Liver (tissue), 7 donors: ENCODE measurements at regions not wholly inside any gene's neighbourhood (a gene's known extent, or its start where the extent isn't known, plus 50 kb on each side); places are given as distances from the start of the nearest gene placed in this dataset.

Source experiments
- DNase-seq: peaks from one replicate; pipeline ENCODE4 v3.0.0-alpha.2; 2017; ENCODE audit warnings: low spot score
- H3K27ac ChIP-seq, 2 donors: one replicate each; pipeline ENCODE4 v1.7.0; 2013; ENCODE audit warnings: inconsistent platforms in 2 of 2, low read length in 2 of 2, control low read depth in 1 of 2, low read depth in 1 of 2, mild to moderate bottlenecking in 1 of 2
- H3K27me3 ChIP-seq, 4 donors: one replicate each; pipeline versions ENCODE4 v1.6.1 to v1.7.0; 2013; ENCODE audit warnings: low read length in 3 of 4, inconsistent platforms in 1 of 4, mild to moderate bottlenecking in 1 of 4, moderate library complexity in 1 of 4; ENCODE audit not compliant: control insufficient read depth in 4 of 4, insufficient read depth in 4 of 4
- H3K36me3 ChIP-seq, 4 donors: one replicate each; pipeline versions ENCODE4 v1.6.1 to v1.7.0; 2013; ENCODE audit warnings: low read length in 3 of 4, mild to moderate bottlenecking in 3 of 4, low read depth in 1 of 4, moderate library complexity in 1 of 4; ENCODE audit not compliant: control insufficient read depth in 4 of 4, insufficient read depth in 3 of 4
- H3K4me1 ChIP-seq, 4 donors: one replicate each; pipeline versions ENCODE4 v1.6.1 to v1.7.0; 2013; ENCODE audit warnings: low read length in 3 of 4, mild to moderate bottlenecking in 3 of 4, moderate library complexity in 1 of 4; ENCODE audit not compliant: control insufficient read depth in 4 of 4, insufficient read depth in 4 of 4
- H3K4me3 ChIP-seq, 3 donors: one replicate each; pipeline versions ENCODE4 v1.6.1 to v1.7.0; 2013; ENCODE audit warnings: low read length in 3 of 3, control low read depth in 1 of 3, low read depth in 1 of 3, mild to moderate bottlenecking in 1 of 3
- H3K9ac ChIP-seq, 2 donors: one replicate each; pipeline ENCODE4 v1.7.0; 2013; ENCODE audit warnings: low read length in 2 of 2, mild to moderate bottlenecking in 2 of 2, moderate library complexity in 2 of 2, control low read depth in 1 of 2, low read depth in 1 of 2
- H3K9me3 ChIP-seq, 4 donors: one replicate each; pipeline versions ENCODE4 v1.6.1 to v1.7.0; 2013; ENCODE audit warnings: low read length in 3 of 4; ENCODE audit not compliant: control insufficient read depth in 4 of 4
- EGR1 ChIP-seq, 2 donors: IDR thresholded peaks; 2 replicates each; pipeline ENCODE4 v1.6.1; 2016 to 2018; ENCODE audit warnings: antibody characterized with exemption in 2 of 2, low read depth in 2 of 2
- FOXA1 ChIP-seq: IDR thresholded peaks from 2 replicates; pipeline ENCODE4 v1.6.1; 2016; ENCODE audit warnings: antibody characterized with exemption
- FOXA2 ChIP-seq: IDR thresholded peaks from 2 replicates; pipeline ENCODE4 v1.6.1; 2016; ENCODE audit warnings: antibody characterized with exemption
- GABPA ChIP-seq, 2 donors: IDR thresholded peaks in 1 of 2; conservative IDR thresholded peaks in 1 of 2; 2 replicates each; pipeline ENCODE4 v1.6.1; 2016; ENCODE audit warnings: antibody characterized with exemption in 2 of 2, mild to moderate bottlenecking in 1 of 2, moderate library complexity in 1 of 2
- HNF4A ChIP-seq, 2 donors: conservative IDR thresholded peaks; 2 replicates each; pipeline ENCODE4 v1.6.1; 2016; ENCODE audit warnings: antibody characterized with exemption in 2 of 2, mild to moderate bottlenecking in 2 of 2
- JUND ChIP-seq, 2 donors: IDR thresholded peaks; 2 replicates each; pipeline ENCODE4 v1.6.1; 2016; ENCODE audit warnings: antibody characterized with exemption in 2 of 2
- NR2F2 ChIP-seq: IDR thresholded peaks from 2 replicates; pipeline ENCODE4 v1.6.1; 2016; ENCODE audit warnings: antibody characterized with exemption
- RAD21 ChIP-seq, 2 donors: IDR thresholded peaks; 2 replicates each; pipeline ENCODE4 v1.6.1; 2016; ENCODE audit warnings: antibody characterized with exemption in 2 of 2, mild to moderate bottlenecking in 2 of 2
- RXRA ChIP-seq, 2 donors: IDR thresholded peaks; 2 replicates each; pipeline ENCODE4 v1.6.1; 2017 to 2018; ENCODE audit warnings: antibody characterized with exemption in 2 of 2, mild to moderate bottlenecking in 1 of 2
- SP1 ChIP-seq: IDR thresholded peaks from 2 replicates; pipeline ENCODE4 v1.6.1; 2018; ENCODE audit warnings: antibody characterized with exemption, mild to moderate bottlenecking
- YY1 ChIP-seq: IDR thresholded peaks from 2 replicates; pipeline ENCODE4 v1.6.1; 2016; ENCODE audit warnings: antibody characterized with exemption, mild to moderate bottlenecking
- WGBS: extraction: QIAGEN DNeasy Blood & Tissue Kit; methylation state at CpG from one replicate; pipeline ENCODE4 v1.1.7; 2013; 5-methylcytosine and 5-hydroxymethylcytosine counted together
- TF ChIP-seq, protein P1 (sequence below): IDR thresholded peaks from 2 replicates; pipeline ENCODE4 v1.6.1; 2016; ENCODE audit warnings: antibody characterized with exemption
- TF ChIP-seq, protein P2 (sequence below): IDR thresholded peaks from 2 replicates; pipeline ENCODE4 v1.6.1; 2016; ENCODE audit warnings: antibody characterized with exemption, mild to moderate bottlenecking
- TF ChIP-seq, protein P3 (sequence below): IDR thresholded peaks from 2 replicates; pipeline ENCODE4 v1.6.1; 2016; ENCODE audit warnings: antibody characterized with exemption
- donor health status: healthy.
- donor health status: healthy.
- donor health status: healthy.
- donor health status: healthy.

DNA sequence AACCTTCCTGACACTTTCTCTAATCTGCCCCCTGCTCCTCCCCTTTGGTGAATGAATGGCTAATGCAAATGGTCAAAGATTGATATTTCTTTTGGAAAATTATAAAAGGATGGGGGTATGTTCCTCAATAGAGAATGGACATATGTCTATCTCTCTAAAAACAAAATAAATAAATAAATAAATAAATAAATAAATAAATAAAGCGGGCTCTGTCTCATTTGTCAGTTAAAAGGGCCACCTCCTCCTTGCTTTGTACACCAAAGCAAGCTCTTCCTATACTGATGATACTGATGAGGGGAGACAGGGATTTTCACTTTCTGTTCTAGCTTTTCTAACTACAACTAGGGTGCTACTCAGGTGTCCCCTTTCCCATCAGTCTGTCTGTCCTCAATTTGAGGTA, 135.5 kb upstream of the SPACA1 start:
- 93% methylated on average over 1 of the region's 1 CpG for WGBS
- Histone ChIP-seq H3K9ac (no peak overlapping the region), H3K4me3 (no peak overlapping the region), H3K4me1 (no peaks in the 10 kb centered on the region), H3K27ac (no peak overlapping the region), H3K36me3 (no peaks in the 10 kb centered on the region), H3K27me3 (no peaks in the 10 kb centered on the region), H3K9me3 (no peaks in the 10 kb centered on the region)
- DNase-seq: no peak
- TF ChIP-seq YY1 (no peak), JUND (IDR thresholded peaks at IDR 0.05) (no peak)

DNA sequence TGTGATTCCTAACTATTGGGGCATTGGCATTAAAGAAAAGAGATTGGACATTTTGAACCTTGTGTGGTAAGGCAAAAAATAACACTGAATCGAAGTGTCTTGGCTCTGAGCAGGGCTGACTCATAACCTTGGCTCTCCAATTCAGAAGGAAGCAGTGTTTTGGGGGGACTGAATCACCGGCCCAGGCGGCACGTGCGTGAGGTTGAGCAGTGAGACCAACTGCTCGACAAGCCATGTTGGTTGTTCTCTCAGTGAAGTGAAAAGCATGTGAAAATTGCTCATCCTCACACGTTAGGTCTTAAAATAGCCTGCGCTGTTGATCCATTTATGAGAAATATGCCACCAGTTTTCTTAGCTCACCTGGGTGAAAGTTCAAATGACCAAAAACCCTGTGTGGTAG, 137.8 kb upstream of the SPACA1 start:
- H3K9me3 ChIP-seq: no peaks in the 10 kb centered on the region
- DNase-seq: no peak
- no peak overlapping the region for H3K4me3 ChIP-seq
- H3K9ac ChIP-seq: no peak overlapping the region
- H3K4me1 ChIP-seq: no peaks in the 10 kb centered on the region
- H3K27me3 ChIP-seq: no peaks in the 10 kb centered on the region
- 92% methylated on average over 8 of the region's 8 CpGs for WGBS
- no peak overlapping the region for H3K27ac ChIP-seq
- TF ChIP-seq NR2F2 (no peak), RAD21 (IDR thresholded peaks at IDR 0.05) (no peak), JUND (IDR thresholded peaks at IDR 0.05) (no peak), EGR1 (IDR thresholded peaks at IDR 0.05; ENCODE audit: low read depth in 2 of 2) (no peak), HNF4A (conservative IDR thresholded peaks at IDR 0.05) (no peak), RXRA (IDR thresholded peaks at IDR 0.05) (no peak)
- TF ChIP-seq, protein P1, sequence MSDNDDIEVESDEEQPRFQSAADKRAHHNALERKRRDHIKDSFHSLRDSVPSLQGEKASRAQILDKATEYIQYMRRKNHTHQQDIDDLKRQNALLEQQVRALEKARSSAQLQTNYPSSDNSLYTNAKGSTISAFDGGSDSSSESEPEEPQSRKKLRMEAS: no peak
- TF ChIP-seq, protein P2, sequence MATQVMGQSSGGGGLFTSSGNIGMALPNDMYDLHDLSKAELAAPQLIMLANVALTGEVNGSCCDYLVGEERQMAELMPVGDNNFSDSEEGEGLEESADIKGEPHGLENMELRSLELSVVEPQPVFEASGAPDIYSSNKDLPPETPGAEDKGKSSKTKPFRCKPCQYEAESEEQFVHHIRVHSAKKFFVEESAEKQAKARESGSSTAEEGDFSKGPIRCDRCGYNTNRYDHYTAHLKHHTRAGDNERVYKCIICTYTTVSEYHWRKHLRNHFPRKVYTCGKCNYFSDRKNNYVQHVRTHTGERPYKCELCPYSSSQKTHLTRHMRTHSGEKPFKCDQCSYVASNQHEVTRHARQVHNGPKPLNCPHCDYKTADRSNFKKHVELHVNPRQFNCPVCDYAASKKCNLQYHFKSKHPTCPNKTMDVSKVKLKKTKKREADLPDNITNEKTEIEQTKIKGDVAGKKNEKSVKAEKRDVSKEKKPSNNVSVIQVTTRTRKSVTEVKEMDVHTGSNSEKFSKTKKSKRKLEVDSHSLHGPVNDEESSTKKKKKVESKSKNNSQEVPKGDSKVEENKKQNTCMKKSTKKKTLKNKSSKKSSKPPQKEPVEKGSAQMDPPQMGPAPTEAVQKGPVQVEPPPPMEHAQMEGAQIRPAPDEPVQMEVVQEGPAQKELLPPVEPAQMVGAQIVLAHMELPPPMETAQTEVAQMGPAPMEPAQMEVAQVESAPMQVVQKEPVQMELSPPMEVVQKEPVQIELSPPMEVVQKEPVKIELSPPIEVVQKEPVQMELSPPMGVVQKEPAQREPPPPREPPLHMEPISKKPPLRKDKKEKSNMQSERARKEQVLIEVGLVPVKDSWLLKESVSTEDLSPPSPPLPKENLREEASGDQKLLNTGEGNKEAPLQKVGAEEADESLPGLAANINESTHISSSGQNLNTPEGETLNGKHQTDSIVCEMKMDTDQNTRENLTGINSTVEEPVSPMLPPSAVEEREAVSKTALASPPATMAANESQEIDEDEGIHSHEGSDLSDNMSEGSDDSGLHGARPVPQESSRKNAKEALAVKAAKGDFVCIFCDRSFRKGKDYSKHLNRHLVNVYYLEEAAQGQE: no peak
- no peaks in the 10 kb centered on the region for H3K36me3 ChIP-seq

- Histone ChIP-seq H3K27me3 (no peaks in the 10 kb centered on the region), H3K36me3 (no peaks in the 10 kb centered on the region), H3K9ac (no peak overlapping the region), H3K4me3 (no peak overlapping the region), H3K4me1 (no peaks in the 10 kb centered on the region), H3K9me3 (no peaks in the 10 kb centered on the region), H3K27ac (no peak overlapping the region)
- DNase-seq: no peak
- WGBS: 87% methylated on average over 6 of the region's 6 CpGs
- TF ChIP-seq YY1 (no peak), JUND (IDR thresholded peaks at IDR 0.05) (no peak), FOXA2 (no peak), FOXA1 (no peak), SP1 (no peak), RAD21 (IDR thresholded peaks at IDR 0.05) (no peak), HNF4A (conservative IDR thresholded peaks at IDR 0.05) (no peak), GABPA (IDR thresholded peaks at IDR 0.05 in 1 of 2, conservative IDR thresholded peaks at IDR 0.05 in 1 of 2) (no peak)
- TF ChIP-seq, protein P2: no peak
- TF ChIP-seq, protein P3, sequence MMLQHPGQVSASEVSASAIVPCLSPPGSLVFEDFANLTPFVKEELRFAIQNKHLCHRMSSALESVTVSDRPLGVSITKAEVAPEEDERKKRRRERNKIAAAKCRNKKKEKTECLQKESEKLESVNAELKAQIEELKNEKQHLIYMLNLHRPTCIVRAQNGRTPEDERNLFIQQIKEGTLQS: no peak
- TF ChIP-seq, protein P1: no peak
These were observed 138.4 kb upstream of the SPACA1 start for GRCh38 chr6:87908978-87909811.
